H7 (cell line): ENCODE measurements at regions not wholly inside any gene's neighbourhood (a gene's known extent, or its start where the extent isn't known, plus 50 kb on each side); places are given as distances from the start of the nearest gene placed in this dataset.

ENCODE experiments used
- DNase-seq: peaks from one replicate; pipeline ENCODE4 v3.0.0; 2012
- H3K27me3 ChIP-seq: 2 replicates; pipeline ENCODE4 v1.6.0; 2011; ENCODE audit warnings: mild to moderate bottlenecking, low read length; ENCODE audit not compliant: control insufficient read depth, insufficient read depth
- H3K36me3 ChIP-seq: replicated peaks from 2 replicates; pipeline ENCODE4 v1.5.1; 2011; ENCODE audit warnings: low read length; ENCODE audit not compliant: control insufficient read depth, insufficient read depth
- H3K4me3 ChIP-seq: 2 replicates; pipeline ENCODE4 v1.5.1; 2011; ENCODE audit warnings: low read depth, mild to moderate bottlenecking, control low read depth, low read length, moderate library complexity; ENCODE audit not compliant: insufficient read depth

GRCh38 chr1:234879147-234880080, 249.2 kb downstream of the TOMM20 start:
- DNase-seq, result no peak
- no peak overlapping the region for H3K4me3 ChIP-seq
- no peaks in the 10 kb centered on the region for H3K27me3 ChIP-seq
- H3K36me3 ChIP-seq, result no peaks in the 10 kb centered on the region; the same call in 1 of the 2 replicates

GRCh38 chr1:234878288-234878687, 250.3 kb downstream of the TOMM20 start:
- DNase-seq, result no peak
- Histone ChIP-seq H3K36me3 (no peaks in the 10 kb centered on the region; the same call in 1 of the 2 replicates), H3K4me3 (no peak overlapping the region), H3K27me3 (no peaks in the 10 kb centered on the region)

GRCh38 chr1:234877761-234878160, 250.9 kb downstream of the TOMM20 start:
- DNase-seq, result no peak

GRCh38 chr1:234875953-234876855, 252.4 kb downstream of the TOMM20 start:
- no peaks in the 10 kb centered on the region; the same call in 1 of the 2 replicates for H3K36me3 ChIP-seq
- H3K4me3 ChIP-seq, result no peak overlapping the region
- DNase-seq, result peak; percentile 43
- no peaks in the 10 kb centered on the region for H3K27me3 ChIP-seq

More at GRCh38 chr1:234877761-234878160, 250.9 kb downstream of the TOMM20 start:
- H3K36me3 ChIP-seq, result no peaks in the 10 kb centered on the region; the same call in 1 of the 2 replicates
- H3K27me3 ChIP-seq, result no peaks in the 10 kb centered on the region
- H3K4me3 ChIP-seq, result no peak overlapping the region

- Histone ChIP-seq H3K4me3 (no peak overlapping the region), H3K27me3 (no peaks in the 10 kb centered on the region), H3K36me3 (no peaks in the 10 kb centered on the region; the same call in 1 of the 2 replicates)
- no peak for DNase-seq
Measured at GRCh38 chr1:234875328-234875952, 253.2 kb downstream of the TOMM20 start.

GRCh38 chr1:234874291-234875288, 254.0 kb downstream of the TOMM20 start:
- no peak for DNase-seq
- Histone ChIP-seq H3K27me3 (no peaks in the 10 kb centered on the region), H3K36me3 (no peaks in the 10 kb centered on the region; the same call in 1 of the 2 replicates), H3K4me3 (no peak overlapping the region)

GRCh38 chr1:234871710-234872271, 256.8 kb downstream of the TOMM20 start:
- H3K4me3 ChIP-seq, result no peak overlapping the region
- H3K27me3 ChIP-seq, result no peaks in the 10 kb centered on the region
- no peak for DNase-seq
- H3K36me3 ChIP-seq, result no peaks in the 10 kb centered on the region

GRCh38 chr1:234871039-234871709, 257.5 kb downstream of the TOMM20 start:
- Histone ChIP-seq H3K36me3 (no peaks in the 10 kb centered on the region), H3K4me3 (no peak overlapping the region), H3K27me3 (no peaks in the 10 kb centered on the region)
- no peak for DNase-seq

GRCh38 chr1:234870020-234870981, 258.3 kb downstream of the TOMM20 start:
- no peak for DNase-seq
- Histone ChIP-seq H3K27me3 (no peaks in the 10 kb centered on the region), H3K36me3 (no peaks in the 10 kb centered on the region), H3K4me3 (no peak overlapping the region)

GRCh38 chr1:234869182-234870019, 259.2 kb downstream of the TOMM20 start:
- Histone ChIP-seq H3K36me3 (no peaks in the 10 kb centered on the region), H3K27me3 (no peaks in the 10 kb centered on the region), H3K4me3 (no peak overlapping the region)
- no peak for DNase-seq
